H1 (cell line): ENCODE measurements at regions not wholly inside any gene's neighbourhood (a gene's known extent, or its start where the extent isn't known, plus 50 kb on each side); places are given as distances from the start of the nearest gene placed in this dataset.
A peak's percentile ranks its signal among the peaks of the same experiment; 100 is the strongest.

Experiments used
- CTCF ChIA-PET: fragments of 300-600 bp; sonication (Branson Sonifier 250); formaldehyde crosslinking; loops from one replicate; lab custom pipeline; 2021; ENCODE audit not compliant: partially characterized antibody; lab: Charles Lee
- POLR2A ChIA-PET: fragments of 300-600 bp; sonication (Branson Sonifier 250); formaldehyde crosslinking; loops from one replicate; lab custom pipeline; 2021; ENCODE audit warnings: inconsistent platforms; ENCODE audit not compliant: partially characterized antibody; lab: Charles Lee
- DNase-seq, 2 experiments: peaks; one replicate each; pipeline versions ENCODE4 v3.0.0 to v3.0.0-alpha.2; 2010 to 2022; ENCODE audit warnings: low spot score in 2 of 2, low read depth in 1 of 2, mixed read lengths in 1 of 2
- FAIRE-seq: peaks from 2 replicates; lab custom pipeline; 2011; peaks lifted over from hg19 to GRCh38; lab: Jason Lieb, UNC
- H2AFZ ChIP-seq: 2 replicates; pipeline ENCODE4 v1.8.1; 2012; ENCODE audit warnings: low read length, inconsistent platforms
- H2AK5ac ChIP-seq: 2 replicates; pipeline ENCODE4 v1.6.1; 2013; ENCODE audit warnings: low read depth, low read length
- H2BK120ac ChIP-seq: replicated peaks from 2 replicates; pipeline ENCODE3; 2013; ENCODE audit warnings: low read depth, low read length, inconsistent platforms
- H2BK12ac ChIP-seq: 2 replicates; pipeline ENCODE4 v1.6.1; 2013; ENCODE audit warnings: low read depth, low read length
- H2BK15ac ChIP-seq: 2 replicates; pipeline ENCODE4 v1.6.1; 2013; ENCODE audit warnings: low read length
- H2BK20ac ChIP-seq: 2 replicates; pipeline ENCODE4 v1.6.1; 2013; ENCODE audit warnings: low read length
- H2BK5ac ChIP-seq: 2 replicates; pipeline ENCODE4 v1.6.1; 2013; ENCODE audit warnings: low read depth, low read length
- H3K14ac ChIP-seq: 2 replicates; pipeline ENCODE4 v1.6.1; 2013; ENCODE audit warnings: inconsistent platforms; ENCODE audit not compliant: insufficient read length
- H3K18ac ChIP-seq: 2 replicates; pipeline ENCODE4 v1.6.1; 2013; ENCODE audit warnings: low read length; ENCODE audit errors: extremely low read depth
- H3K23ac ChIP-seq: 2 replicates; pipeline ENCODE4 v1.6.1; 2013; ENCODE audit warnings: inconsistent platforms; ENCODE audit not compliant: insufficient read length
- H3K23me2 ChIP-seq: 2 replicates; pipeline ENCODE4 v1.6.1; 2013; ENCODE audit warnings: low read depth, low read length
- H3K27ac ChIP-seq: 2 replicates; pipeline ENCODE4 v1.6.1; 2011; ENCODE audit warnings: low read depth, low read length, inconsistent platforms
- H3K27me3 ChIP-seq, 4 experiments: replicated peaks in 1 of 4; 1 replicate in 1 of 4; 2 replicates in 3 of 4; pipeline versions ENCODE4 v1.6.1 to v1.8.1; 2011 to 2013; ENCODE audit warnings: low read length in 3 of 4, mild to moderate bottlenecking in 3 of 4, inconsistent platforms in 2 of 4, mixed read lengths in 2 of 4, moderate library complexity in 1 of 4; ENCODE audit not compliant: control insufficient read depth in 3 of 4, insufficient read depth in 3 of 4; ENCODE audit errors: extremely low read depth in 1 of 4
- H3K36me3 ChIP-seq, 4 experiments: 2 replicates each; pipeline versions ENCODE4 v1.6.1 to v1.8.1; 2011 to 2013; ENCODE audit warnings: mild to moderate bottlenecking in 4 of 4, low read length in 3 of 4, moderate library complexity in 2 of 4, control low read depth in 1 of 4, inconsistent platforms in 1 of 4; ENCODE audit not compliant: insufficient read depth in 4 of 4, control insufficient read depth in 2 of 4
- H3K4ac ChIP-seq: replicated peaks from 2 replicates; pipeline ENCODE3; 2013; ENCODE audit warnings: low read length, low read depth, mixed read lengths, inconsistent platforms; ENCODE audit not compliant: insufficient read length
- H3K4me1 ChIP-seq, 4 experiments: replicated peaks in 1 of 4; 1 replicate in 1 of 4; 2 replicates in 3 of 4; pipeline versions ENCODE4 v1.6.1 to v1.8.1; 2011 to 2013; ENCODE audit warnings: low read length in 3 of 4, inconsistent platforms in 2 of 4, mixed read lengths in 1 of 4; ENCODE audit not compliant: insufficient read depth in 4 of 4, control insufficient read depth in 3 of 4
- H3K4me2 ChIP-seq, 2 experiments: 2 replicates each; pipeline versions ENCODE4 v1.6.1 to v1.8.1; 2011 to 2013; ENCODE audit warnings: low read depth in 2 of 2, low read length in 2 of 2, control low read depth in 1 of 2, inconsistent platforms in 1 of 2, mild to moderate bottlenecking in 1 of 2; ENCODE audit not compliant: insufficient read depth in 1 of 2
- H3K4me3 ChIP-seq, 4 experiments: fragments of 200-600, 300-600 bp in 1 of 4; sonication (generic), shearing (Covaris generic), sonication (Bioruptor Twin) in 1 of 4; 2 replicates each; pipeline versions ENCODE4 v1.5.1 to v1.8.1; 2011 to 2016; ENCODE audit warnings: low read length in 4 of 4, low read depth in 3 of 4, control low read depth in 2 of 4, inconsistent platforms in 2 of 4, mild to moderate bottlenecking in 2 of 4, mixed read lengths in 1 of 4, moderate library complexity in 1 of 4; ENCODE audit not compliant: insufficient read depth in 2 of 4; ENCODE audit errors: extremely low read depth in 1 of 4
- H3K56ac ChIP-seq: replicated peaks from 2 replicates; pipeline ENCODE3; 2013; ENCODE audit warnings: low read depth, mild to moderate bottlenecking, mixed read lengths, low read length, inconsistent platforms; ENCODE audit not compliant: insufficient read length
- H3K79me1 ChIP-seq: 2 replicates; pipeline ENCODE4 v1.6.1; 2013; ENCODE audit warnings: low read depth, low read length, control low read depth
- H3K79me2 ChIP-seq, 2 experiments: 2 replicates each; pipeline versions ENCODE4 v1.6.1 to v1.8.1; 2012 to 2013; ENCODE audit warnings: low read length in 2 of 2, mild to moderate bottlenecking in 2 of 2, inconsistent platforms in 1 of 2; ENCODE audit not compliant: insufficient read depth in 2 of 2, control insufficient read depth in 1 of 2
- H3K9ac ChIP-seq, 4 experiments: replicated peaks in 1 of 4; 1 replicate in 1 of 4; 2 replicates in 3 of 4; pipeline versions ENCODE4 v1.6.1 to v1.8.1; 2011 to 2013; ENCODE audit warnings: low read depth in 3 of 4, low read length in 3 of 4, control low read depth in 2 of 4, mild to moderate bottlenecking in 2 of 4, moderate library complexity in 2 of 4, inconsistent platforms in 1 of 4; ENCODE audit errors: extremely low read depth in 1 of 4
- H3K9me3 ChIP-seq, 2 experiments: 2 replicates each; pipeline versions ENCODE4 v1.6.1 to v1.8.1; 2012 to 2013; ENCODE audit warnings: mild to moderate bottlenecking in 2 of 2, moderate library complexity in 2 of 2, control low read depth in 1 of 2, inconsistent platforms in 1 of 2, low read depth in 1 of 2, low read length in 1 of 2, mixed read lengths in 1 of 2; ENCODE audit not compliant: insufficient read depth in 2 of 2
- H4K20me1 ChIP-seq, 2 experiments: replicated peaks in 1 of 2; 2 replicates each; pipeline versions ENCODE3 to v1.8.1; 2011 to 2013; ENCODE audit warnings: inconsistent platforms in 2 of 2, low read length in 2 of 2, mild to moderate bottlenecking in 1 of 2; ENCODE audit not compliant: insufficient read depth in 2 of 2, control insufficient read depth in 1 of 2
- H4K5ac ChIP-seq: 2 replicates; pipeline ENCODE4 v1.6.1; 2013; ENCODE audit warnings: low read length, low read depth, mixed read lengths, inconsistent platforms; ENCODE audit not compliant: insufficient read length
- H4K8ac ChIP-seq: 2 replicates; pipeline ENCODE4 v1.8.0; 2013; ENCODE audit warnings: mild to moderate bottlenecking, moderate library complexity, low read length, inconsistent platforms; ENCODE audit not compliant: insufficient read depth; ENCODE audit errors: extremely low read depth
- H4K91ac ChIP-seq: replicated peaks from 2 replicates; pipeline ENCODE3; 2013; ENCODE audit warnings: low read length, mixed read lengths, inconsistent platforms; ENCODE audit not compliant: insufficient read length
- JUN ChIP-seq: IDR thresholded peaks from 2 replicates; pipeline ENCODE4 v1.6.1; 2011; ENCODE audit warnings: low read depth, mild to moderate bottlenecking, improper control_type of control experiment, low read length
- NRF1 ChIP-seq: IDR thresholded peaks from 2 replicates; pipeline ENCODE4 v1.6.1; 2011; ENCODE audit warnings: mild to moderate bottlenecking, low read depth, low read length, improper control_type of control experiment
- TF ChIP-seq, protein P1 (sequence below), 3 experiments: IDR thresholded peaks; 1 replicate in 2 of 3; 2 replicates in 1 of 3; pipeline versions ENCODE4 v1.5.1 to v1.6.1; 2011; ENCODE audit warnings: low read length in 3 of 3, mild to moderate bottlenecking in 3 of 3, inconsistent platforms in 2 of 3, low read depth in 1 of 3, moderate library complexity in 1 of 3; ENCODE audit not compliant: insufficient read depth in 1 of 3; ENCODE audit errors: control extremely low read depth in 1 of 3

DNA sequence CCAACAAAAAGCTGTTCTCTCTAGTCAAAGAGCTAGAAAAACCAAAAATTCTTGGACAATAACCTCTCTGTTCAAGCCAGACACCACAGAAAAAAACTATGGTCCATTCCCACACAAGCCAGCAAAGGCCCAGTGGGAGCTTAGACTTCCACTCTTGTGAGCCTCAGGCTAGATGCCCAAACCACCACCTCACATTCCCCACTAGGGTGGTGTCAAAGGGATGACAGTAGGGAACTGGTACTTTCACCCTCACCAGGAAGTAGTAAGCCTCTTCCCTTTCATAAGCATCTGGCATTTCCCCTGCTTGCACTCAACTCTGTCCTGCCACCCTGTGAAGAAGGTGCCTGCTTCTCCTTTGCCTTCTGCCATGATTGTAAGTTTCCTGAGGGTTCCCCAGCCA, 58.4 kb upstream of the RNF217 start:
- Histone ChIP-seq H2BK20ac (no peak overlapping the region), H4K20me1 (no peaks in the 10 kb centered on the region), H2AFZ (no peak overlapping the region), H3K56ac (no peak overlapping the region), H3K4me2 (no peak overlapping the region), H3K9me3 (no peaks in the 10 kb centered on the region), H4K5ac (no peak overlapping the region), H3K23ac (no peak overlapping the region), H2AK5ac (no peak overlapping the region), H2BK12ac (no peak overlapping the region), H3K18ac (no peak overlapping the region), H2BK5ac (no peak overlapping the region), H3K4me3 (no peak overlapping the region), H3K9ac (no peak overlapping the region), H3K23me2 (no peaks in the 10 kb centered on the region; the same call in 1 of the 2 replicates), H3K27ac (no peak overlapping the region), H4K8ac (no peak overlapping the region), H3K79me1 (no peaks in the 10 kb centered on the region), H3K4me1 (no peaks in the 10 kb centered on the region), H3K4ac (no peak overlapping the region), H3K27me3 (no peaks in the 10 kb centered on the region), H3K14ac (no peak overlapping the region), H2BK15ac (no peak overlapping the region; the same call in 1 of the 2 replicates), H2BK120ac (no peak overlapping the region), H4K91ac (no peak overlapping the region), H3K79me2 (no peaks in the 10 kb centered on the region), H3K36me3 (no peaks in the 10 kb centered on the region)
- ChIA-PET POLR2A (no interaction called here), CTCF (interaction anchor here (0.7 kb wide), 2 partner anchors 11 to 210 kb away, joined by 3 read pairs; no protein-coding TSS in a partner anchor)
- FAIRE-seq: no peak
- TF ChIP-seq, protein P1, sequence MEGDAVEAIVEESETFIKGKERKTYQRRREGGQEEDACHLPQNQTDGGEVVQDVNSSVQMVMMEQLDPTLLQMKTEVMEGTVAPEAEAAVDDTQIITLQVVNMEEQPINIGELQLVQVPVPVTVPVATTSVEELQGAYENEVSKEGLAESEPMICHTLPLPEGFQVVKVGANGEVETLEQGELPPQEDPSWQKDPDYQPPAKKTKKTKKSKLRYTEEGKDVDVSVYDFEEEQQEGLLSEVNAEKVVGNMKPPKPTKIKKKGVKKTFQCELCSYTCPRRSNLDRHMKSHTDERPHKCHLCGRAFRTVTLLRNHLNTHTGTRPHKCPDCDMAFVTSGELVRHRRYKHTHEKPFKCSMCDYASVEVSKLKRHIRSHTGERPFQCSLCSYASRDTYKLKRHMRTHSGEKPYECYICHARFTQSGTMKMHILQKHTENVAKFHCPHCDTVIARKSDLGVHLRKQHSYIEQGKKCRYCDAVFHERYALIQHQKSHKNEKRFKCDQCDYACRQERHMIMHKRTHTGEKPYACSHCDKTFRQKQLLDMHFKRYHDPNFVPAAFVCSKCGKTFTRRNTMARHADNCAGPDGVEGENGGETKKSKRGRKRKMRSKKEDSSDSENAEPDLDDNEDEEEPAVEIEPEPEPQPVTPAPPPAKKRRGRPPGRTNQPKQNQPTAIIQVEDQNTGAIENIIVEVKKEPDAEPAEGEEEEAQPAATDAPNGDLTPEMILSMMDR (IDR thresholded peaks at IDR 0.05; ENCODE audit: control extremely low read depth in 1 of 3, insufficient read depth in 1 of 3, low read depth in 1 of 3, low read length in 3 of 3): peak in 1 of 3 experiments; percentile 6; a peak in 1 of 4 replicates
- TF ChIP-seq NRF1 (no peak), JUN (no peak)
- no peak for DNase-seq
